Spleen (tissue), 7 donors: ENCODE measurements at regions not wholly inside any gene's neighbourhood (a gene's known extent, or its start where the extent isn't known, plus 50 kb on each side); places are given as distances from the start of the nearest gene placed in this dataset.

Experiments used
- CTCF ChIP-seq, 11 experiments: fragments of 200-600 bp in 7 of 11; fragments of 450-650 bp in 4 of 11; sonication (generic) in 4 of 11; IDR thresholded peaks in 8 of 11; conservative IDR thresholded peaks in 3 of 11; 1 replicate in 7 of 11; 2 replicates in 4 of 11; pipeline versions ENCODE4 v1.4.0 to v1.8.0; 2016 to 2021; ENCODE audit warnings: antibody characterized with exemption in 11 of 11, inconsistent platforms in 4 of 11, mild to moderate bottlenecking in 1 of 11
- POLR2AphosphoS5 ChIP-seq, 3 donors: sonication (generic); formaldehyde crosslinking; IDR thresholded peaks; one replicate each; pipeline ENCODE4 v1.5.1; 2017; ENCODE audit warnings: antibody characterized with exemption in 3 of 3
- donor health status: DM: no; HTN: no; CAD: no; lungs with moderate emphysema.
- donor health status: DM: no; HTN: no; CAD: no.
- donor health status: DM: no; HTN: no; CAD: no.

- TF ChIP-seq POLR2AphosphoS5 (IDR thresholded peaks at IDR 0.05) (no peak), CTCF (IDR thresholded peaks at IDR 0.05 in 8 of 11, conservative IDR thresholded peaks at IDR 0.05 in 3 of 11) (no peak)
Observed at GRCh38 chr5:56487528-56488115, 254.5 kb upstream of the ANKRD55 start.
